ENCODE measurements at regions not wholly inside any gene's neighbourhood (a gene's known extent, or its start where the extent isn't known, plus 50 kb on each side); places are given as distances from the start of the nearest gene placed in this dataset.

- Mint-ChIP-seq H3K9me3 (no peaks in the 10 kb centered on the region), H3K27me3 (ENCODE audit: insufficient read depth, low read depth, poor library complexity) (peaks cover 2% of the 10 kb centered on the region), H3K4me3 (no peak overlapping the region), H3K4me1 (peaks cover 29% of the 10 kb centered on the region), H3K36me3 (ENCODE audit: low read depth) (no peaks in the 10 kb centered on the region), H3K27ac (0 out of 2 replicates have a peak overlapping the region, but pooled peaks have one; percentile 14)
- Histone ChIP-seq H2AFZ (peak overlapping the region; percentile 26; the same call in 1 of the 2 replicates), H3K79me2 (replicated peaks; ENCODE audit: insufficient read depth) (no peaks in the 10 kb centered on the region), H4K20me1 (replicated peaks; ENCODE audit: insufficient read depth) (no peaks in the 10 kb centered on the region), H3K4me3 (no peak overlapping the region), H3K27me3 (ENCODE audit: insufficient read depth) (no peaks in the 10 kb centered on the region), H3K4me2 (no peak overlapping the region), H3K36me3 (ENCODE audit: insufficient read depth) (no peaks in the 10 kb centered on the region), H3K4me1 (ENCODE audit: insufficient read depth) (peaks cover 24% of the 10 kb centered on the region), H3F3A (replicated peaks; ENCODE audit: low read depth) (no peaks in the 10 kb centered on the region), H3K27ac (ENCODE audit: low read depth) (no peak overlapping the region), H3K9me2 (ENCODE audit: insufficient read depth) (peaks cover 16% of the 10 kb centered on the region)
- no peak for ATAC-seq
- TF ChIP-seq EZH2 (IDR thresholded peaks at IDR 0.05; ENCODE audit: low read depth, unreplicated experiment) (no peak), CTCF (conservative IDR thresholded peaks at IDR 0.05; ENCODE audit: low read depth in 2 of 2) (no peak), STAT1 (IDR thresholded peaks at IDR 0.05; ENCODE audit: unreplicated experiment) (no peak), NANOG (IDR thresholded peaks at IDR 0.05; ENCODE audit: borderline replicate concordance) (no peak), ETS1 (IDR thresholded peaks at IDR 0.05) (no peak), EZH2phosphoT487 (IDR thresholded peaks at IDR 0.05; ENCODE audit: unreplicated experiment) (no peak), CREB1 (CRISPR knock-in tag; IDR thresholded peaks at IDR 0.05; ENCODE audit: low read depth) (no peak)
- DNase-seq (ENCODE audit: low spot score): no peak
Observed at GRCh38 chr9:108802967-108803366, 52.8 kb downstream of the ACTL7B start.

GRCh38 chr9:108801949-108802348 is 53.8 kb downstream of the ACTL7B start:
- Histone ChIP-seq H3K4me2 (peak overlapping the region; percentile 30; the same call in 1 of the 2 replicates), H3F3A (replicated peaks; ENCODE audit: low read depth) (no peaks in the 10 kb centered on the region), H3K79me2 (replicated peaks; ENCODE audit: insufficient read depth) (no peaks in the 10 kb centered on the region), H3K4me1 (ENCODE audit: insufficient read depth) (peaks cover 24% of the 10 kb centered on the region), H2AFZ (no peak overlapping the region), H4K20me1 (replicated peaks; ENCODE audit: insufficient read depth) (no peaks in the 10 kb centered on the region), H3K27me3 (ENCODE audit: insufficient read depth) (no peaks in the 10 kb centered on the region), H3K4me3 (no peak overlapping the region), H3K9me2 (ENCODE audit: insufficient read depth) (peaks cover 8% of the 10 kb centered on the region), H3K36me3 (ENCODE audit: insufficient read depth) (no peaks in the 10 kb centered on the region), H3K27ac (ENCODE audit: low read depth) (no peak overlapping the region)
- H3K36me3 Mint-ChIP-seq (ENCODE audit: low read depth): no peaks in the 10 kb centered on the region
- no peak overlapping the region for H3K4me3 Mint-ChIP-seq
- 0 out of 2 replicates have a peak overlapping the region, but pooled peaks have one; percentile 54 for H3K27ac Mint-ChIP-seq
- peaks cover 29% of the 10 kb centered on the region for H3K4me1 Mint-ChIP-seq
- ATAC-seq: no peak
- H3K27me3 Mint-ChIP-seq (ENCODE audit: insufficient read depth, low read depth, poor library complexity): peaks cover 2% of the 10 kb centered on the region
- no peaks in the 10 kb centered on the region for H3K9me3 Mint-ChIP-seq
- DNase-seq (ENCODE audit: low spot score): peak; percentile 50
- TF ChIP-seq REST (IDR thresholded peaks at IDR 0.05; ENCODE audit: unreplicated experiment): no peak
- TF ChIP-seq NANOG (IDR thresholded peaks at IDR 0.05; ENCODE audit: borderline replicate concordance): peak; percentile 92
- no peak for TF ChIP-seq ZNF462 (CRISPR knock-in tag; IDR thresholded peaks at IDR 0.05)
- TF ChIP-seq STAT1 (IDR thresholded peaks at IDR 0.05; ENCODE audit: unreplicated experiment): no peak

Data from GM23338 (cell line).